ENCODE measurements at regions not wholly inside any gene's neighbourhood (a gene's known extent, or its start where the extent isn't known, plus 50 kb on each side); places are given as distances from the start of the nearest gene placed in this dataset.

GRCh38 chr9:73327149-73327548, 175.5 kb downstream of the ANXA1 start:
- TF ChIP-seq EZH2 (IDR thresholded peaks at IDR 0.05; ENCODE audit: low read depth, unreplicated experiment), result no peak
- no peak for TF ChIP-seq ZNF331 (CRISPR knock-in tag; IDR thresholded peaks at IDR 0.05; ENCODE audit: low read depth)
- TF ChIP-seq, protein P1, sequence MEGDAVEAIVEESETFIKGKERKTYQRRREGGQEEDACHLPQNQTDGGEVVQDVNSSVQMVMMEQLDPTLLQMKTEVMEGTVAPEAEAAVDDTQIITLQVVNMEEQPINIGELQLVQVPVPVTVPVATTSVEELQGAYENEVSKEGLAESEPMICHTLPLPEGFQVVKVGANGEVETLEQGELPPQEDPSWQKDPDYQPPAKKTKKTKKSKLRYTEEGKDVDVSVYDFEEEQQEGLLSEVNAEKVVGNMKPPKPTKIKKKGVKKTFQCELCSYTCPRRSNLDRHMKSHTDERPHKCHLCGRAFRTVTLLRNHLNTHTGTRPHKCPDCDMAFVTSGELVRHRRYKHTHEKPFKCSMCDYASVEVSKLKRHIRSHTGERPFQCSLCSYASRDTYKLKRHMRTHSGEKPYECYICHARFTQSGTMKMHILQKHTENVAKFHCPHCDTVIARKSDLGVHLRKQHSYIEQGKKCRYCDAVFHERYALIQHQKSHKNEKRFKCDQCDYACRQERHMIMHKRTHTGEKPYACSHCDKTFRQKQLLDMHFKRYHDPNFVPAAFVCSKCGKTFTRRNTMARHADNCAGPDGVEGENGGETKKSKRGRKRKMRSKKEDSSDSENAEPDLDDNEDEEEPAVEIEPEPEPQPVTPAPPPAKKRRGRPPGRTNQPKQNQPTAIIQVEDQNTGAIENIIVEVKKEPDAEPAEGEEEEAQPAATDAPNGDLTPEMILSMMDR (conservative IDR thresholded peaks at IDR 0.05; ENCODE audit: low read depth in 2 of 2), result no peak
- no peak for TF ChIP-seq NANOG (IDR thresholded peaks at IDR 0.05; ENCODE audit: borderline replicate concordance)
- TF ChIP-seq EZH2phosphoT487 (IDR thresholded peaks at IDR 0.05; ENCODE audit: unreplicated experiment), result no peak
- TF ChIP-seq POLR2AphosphoS5 (IDR thresholded peaks at IDR 0.05; ENCODE audit: low read depth), result no peak
- no peak for TF ChIP-seq JUNB (IDR thresholded peaks at IDR 0.05; ENCODE audit: unreplicated experiment)
- TF ChIP-seq, protein P2, sequence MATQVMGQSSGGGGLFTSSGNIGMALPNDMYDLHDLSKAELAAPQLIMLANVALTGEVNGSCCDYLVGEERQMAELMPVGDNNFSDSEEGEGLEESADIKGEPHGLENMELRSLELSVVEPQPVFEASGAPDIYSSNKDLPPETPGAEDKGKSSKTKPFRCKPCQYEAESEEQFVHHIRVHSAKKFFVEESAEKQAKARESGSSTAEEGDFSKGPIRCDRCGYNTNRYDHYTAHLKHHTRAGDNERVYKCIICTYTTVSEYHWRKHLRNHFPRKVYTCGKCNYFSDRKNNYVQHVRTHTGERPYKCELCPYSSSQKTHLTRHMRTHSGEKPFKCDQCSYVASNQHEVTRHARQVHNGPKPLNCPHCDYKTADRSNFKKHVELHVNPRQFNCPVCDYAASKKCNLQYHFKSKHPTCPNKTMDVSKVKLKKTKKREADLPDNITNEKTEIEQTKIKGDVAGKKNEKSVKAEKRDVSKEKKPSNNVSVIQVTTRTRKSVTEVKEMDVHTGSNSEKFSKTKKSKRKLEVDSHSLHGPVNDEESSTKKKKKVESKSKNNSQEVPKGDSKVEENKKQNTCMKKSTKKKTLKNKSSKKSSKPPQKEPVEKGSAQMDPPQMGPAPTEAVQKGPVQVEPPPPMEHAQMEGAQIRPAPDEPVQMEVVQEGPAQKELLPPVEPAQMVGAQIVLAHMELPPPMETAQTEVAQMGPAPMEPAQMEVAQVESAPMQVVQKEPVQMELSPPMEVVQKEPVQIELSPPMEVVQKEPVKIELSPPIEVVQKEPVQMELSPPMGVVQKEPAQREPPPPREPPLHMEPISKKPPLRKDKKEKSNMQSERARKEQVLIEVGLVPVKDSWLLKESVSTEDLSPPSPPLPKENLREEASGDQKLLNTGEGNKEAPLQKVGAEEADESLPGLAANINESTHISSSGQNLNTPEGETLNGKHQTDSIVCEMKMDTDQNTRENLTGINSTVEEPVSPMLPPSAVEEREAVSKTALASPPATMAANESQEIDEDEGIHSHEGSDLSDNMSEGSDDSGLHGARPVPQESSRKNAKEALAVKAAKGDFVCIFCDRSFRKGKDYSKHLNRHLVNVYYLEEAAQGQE (IDR thresholded peaks at IDR 0.05; ENCODE audit: unreplicated experiment), result no peak
- no peak for TF ChIP-seq CREB1 (CRISPR knock-in tag; IDR thresholded peaks at IDR 0.05; ENCODE audit: low read depth)
